ENCODE measurements at regions not wholly inside any gene's neighbourhood (a gene's known extent, or its start where the extent isn't known, plus 50 kb on each side); places are given as distances from the start of the nearest gene placed in this dataset.

DNA sequence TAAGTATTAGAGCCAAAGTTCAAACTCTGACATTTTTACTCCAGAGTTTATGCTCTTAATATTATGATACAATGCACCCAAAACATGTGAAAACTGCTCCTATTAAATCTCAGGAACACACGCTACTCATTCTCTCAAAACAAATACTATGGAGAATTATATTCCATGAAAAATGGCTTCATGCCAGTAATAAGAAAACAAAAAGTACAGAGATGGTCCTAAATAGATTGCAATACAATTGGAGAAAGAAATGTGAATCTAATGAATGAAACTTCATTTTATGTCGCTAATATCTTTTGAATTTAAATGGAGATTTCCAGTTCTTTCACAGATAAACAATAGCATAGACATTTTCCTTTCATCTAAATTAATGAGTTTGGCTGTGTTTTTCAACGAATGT, 384.3 kb downstream of the ADAMTS20 start:
- H3K4me3 ChIP-seq (ENCODE audit: low read depth, low read length) = no peak overlapping the region

DNA sequence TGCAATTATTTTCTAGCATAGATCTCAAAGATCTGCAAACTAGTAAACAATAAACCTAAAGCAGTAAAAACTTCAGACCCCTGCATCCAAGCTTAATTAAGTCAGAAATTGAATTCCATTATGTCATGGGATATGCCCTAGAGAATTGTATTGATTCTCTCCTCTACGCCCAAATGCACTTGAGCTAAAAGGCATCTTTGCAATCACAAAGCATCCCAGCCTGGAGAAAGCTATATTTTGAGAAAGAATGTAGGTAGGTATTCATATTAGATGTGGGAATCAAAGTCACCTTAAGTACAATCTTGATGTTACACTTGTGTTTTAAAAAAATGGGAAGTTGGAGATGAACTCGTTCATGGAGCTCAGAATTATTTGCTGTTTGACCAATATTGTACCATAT, 386.7 kb downstream of the ADAMTS20 start:
- no peak for DNase-seq (ENCODE audit: low read depth)
- no peak overlapping the region for H3K4me3 ChIP-seq (ENCODE audit: low read depth, low read length)
- no peak for TF ChIP-seq CTCF (IDR thresholded peaks at IDR 0.05; ENCODE audit: low read depth, low read length, missing control alignments)

More for the DNA sequence above, 384.3 kb downstream of the ADAMTS20 start:
- TF ChIP-seq CTCF (IDR thresholded peaks at IDR 0.05; ENCODE audit: low read depth, low read length, missing control alignments) = no peak
- no peak for DNase-seq (ENCODE audit: low read depth)

GRCh38 chr12:43162138-43162537, 389.9 kb downstream of the ADAMTS20 start:
- TF ChIP-seq CTCF (IDR thresholded peaks at IDR 0.05; ENCODE audit: low read depth, low read length, missing control alignments) = no peak
- H3K4me3 ChIP-seq (ENCODE audit: low read depth, low read length) = no peak overlapping the region
- no peak for DNase-seq (ENCODE audit: low read depth)

GRCh38 chr12:43159506-43159905, 392.5 kb downstream of the ADAMTS20 start:
- no peak for TF ChIP-seq CTCF (IDR thresholded peaks at IDR 0.05; ENCODE audit: low read depth, low read length, missing control alignments)
- DNase-seq (ENCODE audit: low read depth) = no peak
- H3K4me3 ChIP-seq (ENCODE audit: low read depth, low read length) = no peak overlapping the region

DNA sequence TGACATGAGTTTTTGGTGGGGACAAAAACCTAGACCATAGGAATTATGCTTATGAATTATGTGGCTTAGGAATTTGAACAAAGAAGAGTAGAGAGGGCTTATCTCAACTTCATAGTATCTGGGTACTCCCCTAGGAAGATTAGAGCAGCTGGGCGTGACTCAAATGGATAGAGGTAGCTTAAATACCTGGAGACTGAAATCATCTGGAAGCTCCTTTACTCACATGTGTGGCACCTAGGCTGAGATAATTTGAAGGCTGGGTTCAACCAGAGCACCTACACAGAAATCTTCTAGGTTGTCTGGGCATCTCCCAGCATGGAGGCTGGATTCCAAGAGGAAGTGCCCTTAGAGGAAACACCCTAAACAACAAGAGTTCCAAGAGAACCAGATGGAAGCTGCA, 393.9 kb downstream of the ADAMTS20 start:
- DNase-seq (ENCODE audit: low read depth) = no peak
- no peak for TF ChIP-seq CTCF (IDR thresholded peaks at IDR 0.05; ENCODE audit: low read depth, low read length, missing control alignments)
- no peak overlapping the region for H3K4me3 ChIP-seq (ENCODE audit: low read depth, low read length)

- H3K4me3 ChIP-seq (ENCODE audit: low read depth, low read length) = no peak overlapping the region
- DNase-seq (ENCODE audit: low read depth) = no peak
- no peak for TF ChIP-seq CTCF (IDR thresholded peaks at IDR 0.05; ENCODE audit: low read depth, low read length, missing control alignments)
These were observed 396.6 kb downstream of the ADAMTS20 start for GRCh38 chr12:43155376-43155775.

GRCh38 chr12:43154498-43155045, 397.4 kb downstream of the ADAMTS20 start:
- no peak for TF ChIP-seq CTCF (IDR thresholded peaks at IDR 0.05; ENCODE audit: low read depth, low read length, missing control alignments)
- no peak overlapping the region for H3K4me3 ChIP-seq (ENCODE audit: low read depth, low read length)

More at GRCh38 chr12:43154498-43155045, 397.4 kb downstream of the ADAMTS20 start:
- no peak for DNase-seq (ENCODE audit: low read depth)
